DMS53 treated with DMSO at 0.1 percent for 48 hours (cell line): ENCODE measurements at regions not wholly inside any gene's neighbourhood (a gene's known extent, or its start where the extent isn't known, plus 50 kb on each side); places are given as distances from the start of the nearest gene placed in this dataset.

ENCODE experiments used
- DNase-seq: peaks from one replicate; lab custom pipeline; 2025; ENCODE audit not compliant: unreplicated experiment; lab: John Stamatoyannopoulos, UW

DNA sequence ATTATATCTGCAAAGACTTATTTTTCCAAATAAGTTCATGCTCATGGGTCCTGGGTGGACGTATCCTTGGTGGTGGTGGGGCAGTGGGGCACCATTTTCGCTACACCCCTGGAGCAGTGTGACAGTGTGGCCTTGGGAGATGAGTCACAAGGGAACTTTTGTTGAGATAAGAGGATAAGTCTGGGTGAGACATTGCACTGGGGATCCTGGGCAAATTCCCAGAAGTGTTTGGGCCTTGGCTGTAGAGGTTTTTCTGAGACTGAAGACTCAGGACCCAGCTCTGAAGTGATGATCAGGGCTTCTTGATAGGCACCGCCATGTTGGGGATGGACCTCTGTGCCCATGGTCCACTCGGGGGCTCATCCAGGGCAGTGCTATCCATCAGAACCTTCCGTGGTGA is 149.4 kb downstream of the MACROH2A1 start:
- no peak for DNase-seq

DNA sequence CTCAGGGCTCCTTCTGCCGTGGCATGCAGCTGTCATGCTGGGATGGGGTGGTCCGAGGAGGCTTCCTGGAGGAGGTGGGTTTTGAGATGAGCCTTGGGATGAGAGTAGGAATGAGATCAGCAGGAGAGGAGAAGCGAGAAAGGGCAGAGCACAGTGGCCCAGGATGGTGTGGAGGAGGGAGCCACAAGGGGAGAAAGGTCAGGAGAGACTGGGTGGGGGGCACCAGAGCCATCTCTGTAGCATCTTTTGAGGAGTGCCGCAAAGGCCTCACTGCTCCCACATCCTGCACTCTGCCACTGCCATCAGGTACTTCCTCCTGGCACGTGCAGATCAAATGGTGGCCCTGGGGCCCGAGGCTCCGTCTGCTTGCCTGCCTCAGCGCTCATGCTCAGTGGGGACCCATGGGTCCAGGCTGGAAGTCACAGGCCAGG is 150.2 kb downstream of the MACROH2A1 start:
- no peak for DNase-seq

DNA sequence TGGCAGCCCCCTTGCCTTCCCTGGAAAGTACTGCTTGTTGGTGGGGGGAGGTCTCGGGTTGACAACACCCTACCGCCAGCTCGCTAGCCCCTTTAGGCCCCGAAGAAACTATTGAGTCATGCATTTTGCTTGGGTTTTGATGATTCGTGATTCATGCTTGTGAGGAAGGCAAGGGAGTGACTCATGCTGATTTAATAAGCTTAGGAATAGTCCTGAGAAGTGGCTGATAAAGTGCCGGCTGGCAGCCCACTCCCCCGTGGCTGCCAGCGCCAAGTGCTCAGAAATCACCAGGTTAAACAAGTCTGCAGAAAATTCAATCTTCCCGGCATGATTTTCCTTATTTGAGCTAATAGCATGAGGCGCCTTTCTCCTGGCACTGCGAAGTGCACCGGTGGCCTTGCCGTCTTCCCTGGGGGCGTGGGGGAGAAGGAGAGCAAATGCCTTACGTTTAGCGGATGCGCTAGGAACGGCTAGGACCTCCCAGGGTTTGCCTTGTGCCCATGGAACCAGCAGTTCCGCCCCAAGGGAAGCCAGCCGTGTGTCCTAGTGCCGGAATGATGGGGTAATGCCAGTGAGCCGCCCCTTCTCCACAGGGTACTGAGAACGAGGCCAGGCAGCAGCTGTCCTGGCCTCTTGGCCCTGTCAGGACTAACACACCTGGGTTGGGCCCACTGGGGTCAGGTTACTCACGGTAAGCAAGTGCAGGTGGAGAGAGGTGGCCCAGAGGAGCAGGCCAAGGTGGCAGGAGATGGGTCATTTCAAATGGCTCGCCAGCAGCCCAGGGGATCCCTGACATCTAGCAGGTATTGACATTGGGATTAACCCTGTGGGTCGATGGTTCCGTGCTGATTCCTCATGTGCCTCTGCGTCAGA is 151.9 kb downstream of the MACROH2A1 start:
- DNase-seq = no peak

DNA sequence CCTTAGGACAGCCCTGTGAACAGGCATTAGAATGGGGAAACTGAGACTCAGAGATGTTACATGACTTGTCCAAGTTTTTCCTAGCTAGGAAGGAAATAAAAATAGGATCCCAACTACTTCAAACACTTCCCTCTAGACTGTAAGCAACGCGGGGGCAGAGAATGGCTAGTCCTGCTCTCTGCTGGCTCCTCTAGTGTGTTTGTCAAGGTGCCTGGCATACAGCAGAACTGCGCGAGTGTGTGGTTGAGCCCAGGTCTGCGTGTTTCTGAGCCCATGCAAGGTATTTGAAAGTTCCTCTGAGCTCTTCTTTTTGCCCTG is 152.5 kb downstream of the MACROH2A1 start:
- no peak for DNase-seq

DNA sequence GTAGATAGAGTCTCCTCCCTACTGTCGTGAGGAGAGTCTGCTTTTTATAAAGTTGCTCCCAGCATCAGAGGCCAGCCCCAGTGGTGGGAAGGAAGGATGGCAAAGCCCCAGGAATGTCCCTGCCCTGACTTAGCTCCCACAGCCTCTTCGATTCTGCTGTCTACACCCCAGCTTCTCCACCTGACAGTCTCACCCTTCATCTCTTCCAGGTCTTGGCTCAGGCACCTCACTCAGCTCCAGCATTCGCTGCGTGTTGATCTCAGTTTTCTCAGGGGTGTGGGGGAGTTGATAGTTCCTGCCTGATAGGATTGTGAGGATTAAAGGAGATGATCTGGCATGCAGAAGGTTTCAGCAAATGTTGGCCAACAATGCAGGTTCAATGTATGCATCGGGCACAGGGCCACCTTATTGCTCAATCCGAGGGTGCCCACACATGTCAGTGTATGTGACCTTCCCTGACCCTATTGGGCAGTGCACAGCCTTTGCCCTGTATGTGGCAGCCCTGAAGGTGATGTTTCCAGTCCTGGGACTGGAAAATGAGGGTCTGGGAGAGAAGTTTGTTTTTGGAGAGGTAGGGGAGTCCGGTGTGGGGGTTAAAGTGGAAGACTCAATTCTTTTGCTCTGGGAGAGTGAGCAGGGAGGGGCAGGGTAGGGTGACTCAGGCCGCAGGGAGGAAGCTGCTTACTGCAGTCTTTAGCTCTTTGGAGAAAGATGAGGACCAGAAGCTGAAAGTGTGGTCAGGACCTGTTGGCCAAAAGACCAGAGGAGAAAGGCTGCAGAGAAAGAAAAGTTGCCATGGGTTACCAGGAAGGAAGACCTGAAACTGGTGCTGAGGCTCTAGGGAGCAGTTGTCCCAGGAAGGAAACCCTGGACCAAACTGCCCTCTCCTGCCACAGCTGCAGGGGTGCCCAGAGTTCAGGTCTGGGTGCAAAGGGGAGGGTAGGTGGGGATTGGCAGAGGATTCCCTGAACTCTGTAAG is 153.2 kb downstream of the MACROH2A1 start:
- DNase-seq = no peak

DNA sequence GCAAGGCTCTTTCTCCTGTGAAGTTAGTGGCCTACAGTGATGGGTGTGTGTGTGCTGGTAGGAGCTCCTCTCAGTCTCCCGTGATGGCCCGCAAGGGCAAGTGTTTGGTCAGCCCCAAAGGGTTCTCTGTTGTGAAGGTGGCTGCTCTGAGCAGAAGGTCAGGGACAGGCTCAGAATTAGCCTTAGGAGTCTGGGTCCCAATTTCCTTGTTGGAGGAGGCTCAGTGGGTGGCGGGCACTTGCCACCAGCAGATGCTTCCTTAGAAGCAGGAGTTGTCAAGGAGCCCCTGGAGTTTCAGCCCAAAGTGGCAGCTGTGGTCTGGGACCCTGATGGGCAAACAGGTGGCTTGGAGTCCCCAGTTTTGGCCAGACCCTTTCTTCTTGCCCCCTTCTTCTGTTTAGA is 154.4 kb downstream of the MACROH2A1 start:
- no peak for DNase-seq

DNA sequence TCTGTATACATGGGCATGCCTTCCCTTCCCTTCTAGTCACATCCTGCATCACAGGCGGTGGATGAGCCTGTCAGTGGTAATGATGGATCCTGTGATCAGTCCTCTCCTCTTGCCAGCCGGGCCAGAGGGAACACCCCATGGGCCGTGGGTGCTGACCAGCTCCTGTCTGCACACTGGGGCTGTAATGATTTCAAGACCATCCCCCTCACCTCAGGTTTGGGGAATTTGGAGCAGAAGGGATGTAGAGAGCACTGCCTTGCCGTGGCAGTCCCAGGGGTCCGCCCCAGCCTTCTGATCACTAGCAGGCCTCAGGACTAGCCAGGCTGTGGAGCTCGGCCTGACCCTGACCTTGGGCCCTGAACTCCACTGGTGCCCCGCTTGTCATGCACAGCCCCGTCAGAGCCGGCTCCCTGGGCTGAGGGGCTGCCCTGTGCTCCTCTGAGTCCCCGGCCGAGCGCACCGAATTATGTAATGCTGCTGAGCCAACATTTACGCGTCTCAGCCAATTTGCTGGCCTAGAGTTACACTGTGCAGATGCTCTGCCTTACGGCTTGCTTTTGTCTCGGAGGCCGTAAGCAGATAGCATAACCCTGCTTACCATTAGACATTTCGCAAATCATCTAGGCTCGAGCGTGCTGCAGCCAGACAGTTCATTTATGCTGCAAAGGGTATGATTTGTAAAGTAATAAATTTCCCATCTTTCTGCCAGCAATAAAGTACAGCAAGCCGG is 155.3 kb downstream of the MACROH2A1 start:
- no peak for DNase-seq

DNA sequence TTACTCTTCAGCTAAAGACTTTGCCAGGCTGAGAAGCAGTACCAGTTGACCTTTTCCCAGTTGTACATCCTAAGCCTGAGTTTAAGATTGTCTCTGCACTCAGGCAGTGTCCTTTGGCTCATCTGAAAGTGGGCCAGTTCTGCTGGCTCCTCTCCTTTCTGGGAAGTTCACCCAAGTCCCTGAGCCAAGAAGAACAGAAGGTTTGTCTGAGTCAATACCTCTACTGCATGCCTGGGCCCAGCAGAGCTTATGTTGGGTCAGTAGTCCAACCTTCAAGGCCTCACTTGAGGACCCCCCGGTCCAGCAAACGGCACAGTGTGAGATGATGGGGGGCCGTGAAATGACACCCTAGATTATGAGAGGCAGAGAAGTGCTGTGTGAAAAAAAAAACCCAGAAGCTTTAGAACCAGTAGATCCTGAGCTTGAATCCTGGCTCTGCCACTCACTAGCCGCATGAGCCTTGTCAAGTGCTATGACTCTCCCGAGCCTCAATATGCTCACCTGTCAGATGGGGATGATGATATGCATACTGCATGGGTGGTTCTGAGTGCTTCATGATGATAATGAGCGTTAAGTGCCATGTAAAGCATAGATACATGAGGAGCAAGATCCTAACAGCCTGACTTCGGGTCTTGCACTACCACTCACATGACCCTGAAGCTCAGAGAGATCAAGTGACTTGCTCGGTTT is 156.0 kb downstream of the MACROH2A1 start:
- DNase-seq = no peak

DNA sequence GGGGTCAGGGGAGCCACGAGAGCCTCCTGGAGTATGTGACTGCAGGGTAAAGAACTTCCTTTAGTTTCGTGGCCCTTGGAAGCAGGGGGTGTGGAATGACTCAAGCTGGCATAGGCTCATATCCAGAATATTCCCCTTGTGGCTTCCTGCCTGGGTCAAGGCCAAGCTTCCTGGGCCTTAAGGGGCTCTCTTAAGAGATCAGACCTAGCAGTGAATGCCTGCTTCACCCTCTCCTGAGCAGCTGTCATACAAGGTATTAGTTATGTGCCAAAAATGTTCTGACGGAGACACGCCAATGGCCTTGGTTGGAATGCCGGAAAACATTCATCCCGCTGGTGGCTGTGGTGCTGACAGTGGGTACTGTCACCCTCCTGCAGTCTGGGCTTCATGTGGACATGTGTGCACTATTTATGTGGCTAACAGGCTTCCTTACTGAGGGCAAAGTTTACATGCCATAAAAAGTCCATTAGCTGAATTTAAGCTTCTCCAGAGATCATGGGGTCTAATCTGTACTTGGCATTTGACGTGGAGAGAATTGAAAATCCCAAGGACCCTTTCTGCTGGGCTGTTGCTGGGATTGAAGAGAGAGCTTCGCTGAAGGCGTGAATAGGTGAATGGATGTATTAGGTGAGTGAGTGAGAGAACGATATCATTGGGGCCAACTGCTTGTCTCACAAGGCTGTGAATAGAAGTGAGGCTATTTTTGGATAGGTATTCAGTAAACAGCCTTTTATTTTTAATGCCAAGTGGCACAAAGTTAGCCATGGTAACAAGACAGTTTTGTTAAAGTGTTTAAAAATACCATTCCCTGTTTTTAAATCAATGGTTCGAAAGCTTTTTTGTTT is 156.8 kb downstream of the MACROH2A1 start:
- no peak for DNase-seq

DNA sequence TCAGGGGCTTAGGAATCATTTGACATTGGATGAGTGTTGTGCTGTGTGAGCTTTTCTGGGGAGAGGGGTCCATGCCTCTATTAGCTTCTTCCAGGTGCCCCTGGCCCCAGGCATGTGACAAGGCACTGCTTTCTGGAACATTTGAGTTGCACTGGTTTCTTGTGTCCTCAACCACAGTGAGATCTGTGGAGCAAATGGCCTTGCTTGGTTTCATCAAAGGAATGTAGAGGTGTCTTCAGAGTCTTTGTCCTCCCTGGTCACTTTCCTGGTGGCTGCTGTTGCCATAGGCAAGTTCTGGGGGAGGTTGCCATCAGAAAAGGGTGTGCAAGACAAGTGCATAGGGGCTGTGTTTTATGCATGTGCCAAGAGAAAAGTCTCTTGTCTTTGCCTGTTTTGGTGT is 157.5 kb downstream of the MACROH2A1 start:
- DNase-seq = no peak

DNA sequence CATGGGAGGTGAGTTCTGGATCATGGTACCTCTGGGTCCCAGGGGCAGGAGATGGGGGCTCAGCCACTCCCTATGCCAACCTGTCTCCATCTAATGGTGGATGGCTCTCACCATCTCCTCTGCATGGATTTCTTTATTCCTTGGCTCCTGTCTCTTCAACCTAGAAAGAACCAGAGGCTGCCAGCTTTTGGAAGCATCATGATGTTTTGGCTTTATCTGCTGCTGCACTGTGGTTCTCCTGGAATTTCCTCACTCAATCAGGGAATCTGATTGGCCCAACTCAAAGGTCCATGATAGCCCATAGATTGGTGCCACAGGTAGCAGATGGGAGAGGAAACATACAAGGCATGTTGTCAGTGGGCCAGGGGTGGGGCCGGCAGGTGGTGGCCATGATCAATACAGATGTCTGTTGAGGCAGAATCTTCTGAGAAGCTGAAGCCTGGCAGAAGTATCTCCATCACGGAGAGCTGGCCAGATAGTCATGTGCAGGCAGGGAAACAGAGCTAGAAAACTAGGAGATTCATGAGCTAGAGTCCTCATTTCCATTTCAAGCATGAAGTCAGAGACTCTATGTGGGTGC is 158.2 kb downstream of the MACROH2A1 start:
- DNase-seq = no peak

DNA sequence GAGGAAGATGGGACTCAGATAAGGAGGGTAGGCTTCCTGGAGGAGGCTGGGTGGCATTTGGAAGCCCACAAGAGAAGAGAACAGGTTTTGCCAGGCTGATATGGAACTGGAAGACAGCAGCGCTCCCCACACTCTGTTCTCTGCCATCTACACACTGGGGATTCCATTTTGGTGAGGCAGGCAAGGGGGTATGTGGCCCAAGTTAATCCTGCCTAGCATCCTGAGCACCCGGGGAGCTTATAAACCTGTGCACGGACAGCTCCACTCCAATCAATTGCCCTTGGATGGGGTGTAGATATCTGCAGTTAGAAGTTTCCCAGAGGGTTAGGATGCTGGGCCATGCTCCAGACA is 158.8 kb downstream of the MACROH2A1 start:
- no peak for DNase-seq

DNA sequence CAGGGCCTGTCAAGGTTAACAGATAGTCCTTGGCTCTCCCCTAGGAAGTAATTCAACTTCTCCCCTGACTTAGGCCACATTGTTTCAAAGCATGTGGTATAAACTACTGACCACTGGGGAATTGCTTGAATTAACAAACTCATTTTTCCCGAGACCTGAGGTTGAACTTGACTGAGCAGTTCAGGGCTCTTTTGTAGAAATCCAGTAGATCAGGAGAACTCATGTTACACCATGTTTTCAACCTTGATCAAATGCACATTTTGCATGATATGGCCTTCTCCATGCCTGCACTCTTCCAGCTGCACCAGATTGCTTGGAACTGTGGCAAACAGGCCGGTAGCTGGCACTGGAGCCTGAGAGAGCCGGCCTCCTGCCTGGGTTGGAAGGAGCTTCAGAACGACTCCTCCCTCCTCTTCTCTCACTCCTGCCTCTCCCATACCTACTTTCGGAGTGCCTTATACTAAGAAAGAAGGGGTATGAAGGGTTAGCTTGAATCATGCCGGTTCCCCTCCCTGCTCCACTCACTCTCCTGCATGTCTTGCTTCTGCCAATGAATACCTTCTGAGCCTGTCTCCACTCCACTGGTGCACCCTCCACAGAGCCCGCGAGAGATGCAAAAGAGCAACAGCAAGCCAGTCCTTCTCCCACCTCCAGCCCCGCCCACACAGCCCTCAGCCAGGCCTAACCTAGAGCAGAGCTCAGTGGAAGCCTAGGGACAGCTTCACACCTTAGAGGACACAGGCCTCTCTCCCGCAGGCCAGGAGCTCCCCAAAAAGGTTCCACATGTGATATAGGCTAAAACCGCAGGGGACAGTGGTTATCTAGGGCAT is 159.4 kb downstream of the MACROH2A1 start:
- DNase-seq = no peak

DNA sequence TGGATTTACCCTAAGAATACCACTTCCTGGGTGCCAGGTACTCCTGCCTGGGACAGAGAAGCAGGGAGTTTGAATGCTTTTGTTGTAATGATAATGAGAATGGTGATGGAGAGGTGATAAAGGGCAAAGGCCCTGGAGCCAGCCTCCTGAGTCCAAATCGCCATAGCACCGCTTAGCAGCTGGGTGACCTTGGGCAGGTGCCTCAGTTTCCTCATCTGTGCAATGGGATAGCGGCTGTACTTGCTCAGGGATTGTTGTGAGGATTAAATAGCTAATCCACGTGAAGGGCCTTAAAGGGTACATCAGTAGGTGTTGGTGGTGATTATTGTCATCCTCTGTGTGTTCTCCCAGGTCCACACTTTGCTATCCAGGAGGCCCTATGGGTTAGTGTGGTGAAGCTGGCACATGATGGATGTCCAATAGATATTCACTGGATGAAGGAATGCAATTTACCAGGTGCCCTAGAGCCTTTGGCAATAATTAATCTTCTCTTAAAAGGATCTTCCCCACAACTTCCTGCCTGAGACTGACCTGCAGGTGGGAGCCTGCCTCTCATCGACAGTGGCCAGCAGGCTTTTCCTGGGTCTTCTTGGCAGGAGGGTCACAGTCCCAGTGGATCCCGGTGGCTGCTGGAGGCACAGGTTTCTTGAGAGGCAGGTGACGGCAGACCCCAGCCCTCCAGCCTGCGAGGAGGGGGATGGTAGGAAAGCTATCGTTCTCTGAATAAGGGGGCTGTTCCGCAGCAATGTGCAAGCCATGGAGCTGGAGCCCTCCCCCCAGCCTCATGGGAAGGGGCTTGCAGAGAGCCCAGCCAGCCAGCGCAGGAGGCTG is 160.2 kb downstream of the MACROH2A1 start:
- no peak for DNase-seq

DNA sequence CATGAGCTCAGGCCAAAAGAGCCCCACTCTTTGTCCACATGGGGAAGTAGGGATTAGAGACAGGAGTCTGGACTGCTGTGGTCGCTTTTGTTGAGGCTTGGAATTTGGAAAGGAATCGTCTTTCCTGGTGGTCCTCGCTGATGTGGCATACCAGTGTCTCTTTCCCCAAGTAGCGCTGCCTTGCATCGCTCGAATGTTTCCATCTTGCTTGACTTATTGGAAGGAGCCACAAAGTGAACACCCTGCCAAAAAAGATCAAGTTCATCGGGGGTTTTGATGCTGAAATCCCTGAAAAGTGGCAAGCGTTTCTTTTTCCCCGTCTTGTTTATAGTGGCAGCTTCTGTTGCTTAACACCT is 161.3 kb downstream of the MACROH2A1 start:
- no peak for DNase-seq

DNA sequence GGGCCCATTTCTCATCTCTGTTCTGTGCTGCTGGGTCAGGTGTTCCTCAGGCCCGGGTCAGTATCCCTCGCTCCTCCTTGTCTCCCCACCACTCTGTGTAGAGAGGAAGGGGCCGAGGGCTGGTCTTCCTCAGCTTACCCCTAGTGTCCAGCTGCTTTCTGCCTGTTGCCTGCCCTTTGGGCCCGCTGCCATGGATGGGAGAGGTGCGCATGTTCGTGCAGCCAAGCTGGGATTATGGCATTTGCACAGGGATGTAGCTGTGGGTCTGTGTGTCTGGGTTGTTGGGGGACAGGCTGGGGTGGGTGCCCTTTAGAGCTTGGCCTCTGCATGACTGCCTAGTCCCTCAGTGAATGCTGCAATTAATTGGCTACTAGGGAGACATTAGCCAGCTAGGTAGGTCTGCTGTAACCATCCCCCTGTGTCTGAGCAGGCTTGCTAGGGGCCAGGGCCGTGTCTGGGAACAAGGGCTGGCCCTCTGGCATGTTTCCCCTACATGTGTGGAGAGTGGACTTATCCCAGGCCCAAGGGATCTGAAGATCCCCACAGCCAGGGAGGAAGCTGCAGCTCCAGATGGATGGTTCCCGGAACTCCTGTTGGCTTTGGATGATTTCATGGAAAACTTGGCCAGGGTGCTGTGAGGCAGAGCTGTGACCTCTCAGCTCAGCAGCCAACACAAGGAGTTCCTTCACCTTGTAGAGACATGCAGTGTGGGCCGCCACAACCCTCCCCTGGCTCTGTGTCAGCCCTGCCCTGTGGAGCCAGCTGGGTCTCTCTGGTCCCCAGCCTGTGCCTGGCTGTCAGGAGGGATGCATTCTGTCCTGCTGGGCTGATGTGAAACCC is 161.9 kb downstream of the MACROH2A1 start:
- DNase-seq = no peak
